Transverse colon (tissue), 4 donors: ENCODE measurements at regions not wholly inside any gene's neighbourhood (a gene's known extent, or its start where the extent isn't known, plus 50 kb on each side); places are given as distances from the start of the nearest gene placed in this dataset.

Experiments used
- DNase-seq: peaks from one replicate; pipeline ENCODE4 v3.0.0-alpha.2; 2019
- H3K27ac ChIP-seq, 4 donors: fragments of 200-600 bp; sonication (generic); 2 replicates each; pipeline ENCODE4 v1.5.1; 2016 to 2018; ENCODE audit warnings: inconsistent platforms in 4 of 4
- H3K27me3 ChIP-seq: fragments of 200-600 bp; sonication (generic); 2 replicates; pipeline ENCODE4 v1.5.1; 2017; ENCODE audit warnings: inconsistent platforms
- H3K36me3 ChIP-seq, 4 donors: fragments of 200-600 bp; sonication (generic); 2 replicates each; pipeline ENCODE4 v1.5.1; 2017 to 2019; ENCODE audit warnings: inconsistent platforms in 4 of 4
- H3K4me1 ChIP-seq, 4 donors: fragments of 200-600 bp; sonication (generic); 2 replicates each; pipeline ENCODE4 v1.5.1; 2017 to 2020; ENCODE audit warnings: inconsistent platforms in 4 of 4
- H3K4me3 ChIP-seq, 4 donors: fragments of 200-600 bp; sonication (generic); 1 replicate in 1 of 4; 2 replicates in 3 of 4; pipeline versions ENCODE4 v1.5.1 to v1.6.1; 2017 to 2019; ENCODE audit warnings: inconsistent platforms in 4 of 4
- H3K9me3 ChIP-seq, 2 donors: fragments of 200-600 bp; sonication (generic); 2 replicates each; pipeline ENCODE4 v1.5.1; 2017 to 2019; ENCODE audit warnings: inconsistent platforms in 2 of 2
- CTCF ChIP-seq, 5 experiments: fragments of 200-600 bp in 3 of 5; fragments of 450-650 bp in 2 of 5; sonication (generic) in 3 of 5; IDR thresholded peaks; 1 replicate in 2 of 5; 2 replicates in 3 of 5; pipeline ENCODE4 v1.5.1; 2016 to 2017; ENCODE audit warnings: antibody characterized with exemption in 5 of 5, inconsistent platforms in 3 of 5, mild to moderate bottlenecking in 2 of 5, moderate library complexity in 1 of 5
- EP300 ChIP-seq: sonication (generic); formaldehyde crosslinking; IDR thresholded peaks from one replicate; pipeline ENCODE4 v1.6.1; 2017; ENCODE audit warnings: antibody characterized with exemption, low read depth
- POLR2A ChIP-seq: fragments of 450-650 bp; IDR thresholded peaks from one replicate; pipeline ENCODE4 v1.6.1; 2016; ENCODE audit warnings: antibody characterized with exemption, mild to moderate bottlenecking, moderate library complexity
- POLR2AphosphoS5 ChIP-seq, 3 donors: sonication (generic); formaldehyde crosslinking; IDR thresholded peaks; one replicate each; pipeline ENCODE4 v1.6.1; 2016; ENCODE audit warnings: antibody characterized with exemption in 3 of 3
- whole genome bisulfite sequencing, 2 donors: methylation state at CpG; one replicate each; pipeline ENCODE4 v1.1.5; 2018; ENCODE audit warnings: low coverage in 1 of 2; 5-methylcytosine and 5-hydroxymethylcytosine counted together
- in situ Hi-C, 4 donors: fragments of 200-750 bp; cut with MboI; loops; one replicate each; pipeline versions ENCODE4 v1.15.0 to v1.15.1; 2017; ENCODE audit warnings: low sequenced_read_pairs in 3 of 4, low pct_ligation_motif_present in 1 of 4, low pct_unique_long_range_greater_than_20kb in 1 of 4
- intact Hi-C: fragments of 100-400 bp; cut with DNase I; formaldehyde crosslinking; loops from one replicate; pipeline ENCODE4 v1.15.1; 2023; ENCODE audit warnings: low total_unique reads

DNA sequence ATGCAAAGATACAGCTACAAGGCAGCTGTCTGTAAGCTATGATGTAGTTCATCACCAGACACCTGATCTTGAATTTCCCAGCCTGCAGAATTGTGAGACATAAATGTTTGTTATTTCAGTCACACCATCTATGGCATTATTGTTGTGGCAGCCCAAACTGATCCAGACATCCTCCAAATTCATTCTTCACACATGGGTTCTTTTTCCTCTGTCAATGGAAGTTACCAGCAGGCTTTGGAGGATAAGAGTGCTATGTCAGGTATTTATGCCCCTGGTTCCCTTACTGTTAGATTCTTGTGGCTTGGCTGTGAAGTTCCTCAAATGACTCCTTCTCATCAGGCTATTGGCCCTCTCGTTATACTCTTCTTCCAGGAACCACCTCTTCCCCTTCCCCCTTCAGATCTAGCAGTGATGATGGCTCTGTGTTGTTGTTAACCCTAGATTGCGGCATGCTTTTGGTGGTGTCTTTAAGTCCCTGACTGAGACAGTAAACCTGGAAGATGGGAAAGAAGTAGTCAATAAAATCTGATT is 91.0 kb upstream of the CHMP2B start:
- peaks cover 7 to 10% of the 10 kb centered on the region in 2 donors for H3K9me3 ChIP-seq
- H3K36me3 ChIP-seq = no peaks in the 10 kb centered on the region
- intact Hi-C loops (no loop called here), in situ Hi-C loops (no loop called here)
- 60 to 83% methylated on average over 2 of the region's 2 CpGs for WGBS, 2 donors
- no peak for TF ChIP-seq POLR2A
- TF ChIP-seq CTCF (IDR thresholded peaks at IDR 0.05) = no peak
- TF ChIP-seq EP300 = no peak
- TF ChIP-seq POLR2AphosphoS5 (IDR thresholded peaks at IDR 0.05) = no peak
- H3K4me3 ChIP-seq = no peak overlapping the region
- H3K27me3 ChIP-seq = no peaks in the 10 kb centered on the region
- no peak overlapping the region for H3K27ac ChIP-seq
- no peak for DNase-seq
- H3K4me1 ChIP-seq = no peaks in the 10 kb centered on the region

DNA sequence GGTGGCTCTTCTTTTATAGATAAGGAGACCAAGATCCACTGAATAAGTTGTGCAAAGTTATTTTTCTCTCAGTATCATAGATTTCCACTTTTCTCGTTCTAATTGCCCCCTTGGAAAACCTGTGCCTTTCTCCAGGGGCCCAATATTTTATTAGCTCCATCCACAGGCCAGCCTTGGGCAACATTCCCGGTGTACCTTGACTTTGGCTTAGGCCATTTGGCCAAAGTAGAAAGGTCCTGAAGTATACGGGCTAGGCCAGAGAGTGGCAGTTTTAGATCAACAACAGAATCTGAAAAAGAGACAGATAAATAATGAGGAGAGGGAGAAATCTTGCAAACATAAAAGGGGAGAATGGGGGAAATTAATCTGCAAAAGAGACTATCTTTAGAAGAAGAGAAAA is 91.7 kb upstream of the CHMP2B start:
- in situ Hi-C loops = no loop called here
- no peak for TF ChIP-seq CTCF (IDR thresholded peaks at IDR 0.05)
- TF ChIP-seq POLR2A = no peak
- TF ChIP-seq POLR2AphosphoS5 (IDR thresholded peaks at IDR 0.05) = no peak
- no peak for TF ChIP-seq EP300
- intact Hi-C loops = no loop called here
- H3K9me3 ChIP-seq = peaks cover 1 to 3% of the 10 kb centered on the region in 2 donors
- H3K4me3 ChIP-seq = no peak overlapping the region
- H3K27me3 ChIP-seq = no peaks in the 10 kb centered on the region
- 58 to 74% methylated on average over 3 of the region's 3 CpGs for WGBS, 2 donors
- no peak for DNase-seq
- H3K4me1 ChIP-seq = no peaks in the 10 kb centered on the region
- H3K27ac ChIP-seq = no peak overlapping the region
- no peaks in the 10 kb centered on the region for H3K36me3 ChIP-seq

DNA sequence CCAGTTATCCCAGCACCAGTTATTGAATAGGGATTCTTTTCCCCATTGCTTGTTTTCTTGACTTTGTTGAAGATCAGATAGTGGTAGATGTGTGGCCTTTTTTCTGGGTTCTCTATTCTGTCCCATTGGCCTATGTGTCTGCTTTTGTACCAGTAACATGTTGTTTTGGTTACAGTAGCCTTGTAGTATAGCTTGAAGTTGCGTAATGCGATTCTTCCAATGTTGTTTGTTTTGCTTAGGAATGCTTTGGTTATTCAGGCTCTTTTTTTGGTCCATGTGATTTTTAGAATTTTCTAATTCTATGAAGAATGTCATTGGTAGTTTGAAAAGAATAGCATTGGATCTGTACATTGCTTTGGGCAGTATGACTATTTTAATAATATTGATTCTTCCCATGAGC is 94.3 kb upstream of the CHMP2B start:
- Histone ChIP-seq H3K27me3 (no peaks in the 10 kb centered on the region), H3K27ac (no peak overlapping the region), H3K4me1 (no peaks in the 10 kb centered on the region), H3K4me3 (no peak overlapping the region), H3K36me3 (no peaks in the 10 kb centered on the region), H3K9me3 (no peaks in the 10 kb centered on the region)
- TF ChIP-seq EP300 (no peak), POLR2A (no peak), POLR2AphosphoS5 (IDR thresholded peaks at IDR 0.05) (no peak), CTCF (IDR thresholded peaks at IDR 0.05) (no peak)
- DNase-seq = no peak
- intact Hi-C loops (no loop called here), in situ Hi-C loops (no loop called here)
- 100% methylated on average over 1 to 2 of the region's 2 CpGs for WGBS, 2 donors

- H3K36me3 ChIP-seq = no peaks in the 10 kb centered on the region
- WGBS, 2 donors = 84 to 94% methylated on average over 2 of the region's 2 CpGs
- H3K27me3 ChIP-seq = no peaks in the 10 kb centered on the region
- in situ Hi-C loops = no loop called here
- no peak overlapping the region for H3K27ac ChIP-seq
- no peak for DNase-seq
- intact Hi-C loops = loop anchor here (5.0 kb wide), 1 partner anchor 821 kb away; no protein-coding TSS in a partner anchor
- TF ChIP-seq CTCF (IDR thresholded peaks at IDR 0.05) (no peak), POLR2A (no peak), POLR2AphosphoS5 (IDR thresholded peaks at IDR 0.05) (no peak), EP300 (no peak)
- no peaks in the 10 kb centered on the region for H3K4me1 ChIP-seq
- H3K4me3 ChIP-seq = no peak overlapping the region
- H3K9me3 ChIP-seq = no peaks in the 10 kb centered on the region
These were observed 99.1 kb upstream of the CHMP2B start for GRCh38 chr3:87128006-87128405.
